K562 (cell line): ENCODE measurements at regions not wholly inside any gene's neighbourhood (a gene's known extent, or its start where the extent isn't known, plus 50 kb on each side); places are given as distances from the start of the nearest gene placed in this dataset.

Experiments used
- CBFA2T3 ChIP-seq: fragments of 450-650 bp; IDR thresholded peaks from 2 replicates; pipeline ENCODE4 v1.6.1; 2017
- CBX2 ChIP-seq: fragments of 200-600 bp; sonication (generic); IDR thresholded peaks from one replicate; pipeline ENCODE4 v1.6.1; 2012; ENCODE audit warnings: mild to moderate bottlenecking, low read length, inconsistent platforms; ENCODE audit not compliant: insufficient read depth, poor library complexity, severe bottlenecking
- ERF ChIP-seq: fragments of 450-650 bp; formaldehyde crosslinking; IDR thresholded peaks from 2 replicates; pipeline ENCODE4 v1.4.0; 2020; ENCODE audit warnings: mild to moderate bottlenecking, mixed read lengths
- HDAC6 ChIP-seq: IDR thresholded peaks from 2 replicates; pipeline ENCODE4 v1.6.1; 2012; ENCODE audit warnings: low read depth, mild to moderate bottlenecking, control low read depth, inconsistent platforms, low read length, moderate library complexity
- KAT8 ChIP-seq: fragments of 450-650 bp; IDR thresholded peaks from 2 replicates; pipeline ENCODE4 v1.6.1; 2016; ENCODE audit warnings: low read depth, mild to moderate bottlenecking
- MBD1 ChIP-seq: fragments of 250-450 bp; sonication (Bioruptor Pico); IDR thresholded peaks from 2 replicates; pipeline ENCODE4 v1.8.0; 2022; ENCODE audit warnings: inconsistent platforms
- MTA3 ChIP-seq: fragments of 450-650 bp; formaldehyde crosslinking; IDR thresholded peaks from 2 replicates; pipeline ENCODE4 v1.6.1; 2017; ENCODE audit warnings: mild to moderate bottlenecking, borderline replicate concordance
- SREBF2 ChIP-seq: sonication (generic); formaldehyde crosslinking; IDR thresholded peaks from 2 replicates; pipeline ENCODE4 v1.4.0; 2020; ENCODE audit warnings: mild to moderate bottlenecking, missing genetic modification reagents
- ZFP1 ChIP-seq: fragments of 450-650 bp; formaldehyde crosslinking; IDR thresholded peaks from 2 replicates; pipeline ENCODE4 v1.4.0; 2020; ENCODE audit warnings: mild to moderate bottlenecking, mixed read lengths
- ZNF668 ChIP-seq: fragments of 250-450 bp; sonication (Bioruptor Pico); IDR thresholded peaks from 2 replicates; pipeline ENCODE4 v1.8.0; 2022; ENCODE audit warnings: mild to moderate bottlenecking, inconsistent platforms
- ZNF717 ChIP-seq: fragments of 250-450 bp; sonication (Bioruptor Pico); IDR thresholded peaks from 2 replicates; pipeline ENCODE4 v1.5.0; 2021
- ZNF785 ChIP-seq: fragments of 250-450 bp; sonication (Bioruptor Pico); IDR thresholded peaks from 2 replicates; pipeline ENCODE4 v1.4.0; 2020; ENCODE audit warnings: mild to moderate bottlenecking
- TF ChIP-seq, protein P1 (sequence below): fragments of 450-650 bp; formaldehyde crosslinking; IDR thresholded peaks from 2 replicates; pipeline ENCODE4 v1.4.0; 2020; ENCODE audit warnings: mild to moderate bottlenecking, mixed read lengths
- TF ChIP-seq, protein P2 (sequence below): fragments of 200-600 bp; sonication (generic); IDR thresholded peaks from one replicate; pipeline ENCODE4 v1.6.1; 2012; ENCODE audit warnings: mild to moderate bottlenecking, low read depth, low read length, inconsistent platforms

GRCh38 chr5:136511046-136511445 is 145.7 kb upstream of the TRPC7 start (continued):
- TF ChIP-seq ZNF785 (CRISPR knock-in tag) (no peak), SREBF2 (CRISPR knock-in tag) (no peak), CBX2 (no peak), CBFA2T3 (no peak), MTA3 (no peak), MBD1 (CRISPR knock-in tag) (no peak), HDAC6 (no peak), ZNF717 (CRISPR knock-in tag) (no peak), ZFP1 (no peak), ERF (CRISPR knock-in tag) (no peak), KAT8 (no peak), ZNF668 (CRISPR knock-in tag) (no peak)
- TF ChIP-seq, protein P1, sequence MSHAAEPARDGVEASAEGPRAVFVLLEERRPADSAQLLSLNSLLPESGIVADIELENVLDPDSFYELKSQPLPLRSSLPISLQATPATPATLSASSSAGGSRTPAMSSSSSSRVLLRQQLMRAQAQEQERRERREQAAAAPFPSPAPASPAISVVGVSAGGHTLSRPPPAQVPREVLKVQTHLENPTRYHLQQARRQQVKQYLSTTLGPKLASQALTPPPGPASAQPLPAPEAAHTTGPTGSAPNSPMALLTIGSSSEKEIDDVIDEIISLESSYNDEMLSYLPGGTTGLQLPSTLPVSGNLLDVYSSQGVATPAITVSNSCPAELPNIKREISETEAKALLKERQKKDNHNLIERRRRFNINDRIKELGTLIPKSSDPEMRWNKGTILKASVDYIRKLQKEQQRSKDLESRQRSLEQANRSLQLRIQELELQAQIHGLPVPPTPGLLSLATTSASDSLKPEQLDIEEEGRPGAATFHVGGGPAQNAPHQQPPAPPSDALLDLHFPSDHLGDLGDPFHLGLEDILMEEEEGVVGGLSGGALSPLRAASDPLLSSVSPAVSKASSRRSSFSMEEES, result no peak
- TF ChIP-seq, protein P2, sequence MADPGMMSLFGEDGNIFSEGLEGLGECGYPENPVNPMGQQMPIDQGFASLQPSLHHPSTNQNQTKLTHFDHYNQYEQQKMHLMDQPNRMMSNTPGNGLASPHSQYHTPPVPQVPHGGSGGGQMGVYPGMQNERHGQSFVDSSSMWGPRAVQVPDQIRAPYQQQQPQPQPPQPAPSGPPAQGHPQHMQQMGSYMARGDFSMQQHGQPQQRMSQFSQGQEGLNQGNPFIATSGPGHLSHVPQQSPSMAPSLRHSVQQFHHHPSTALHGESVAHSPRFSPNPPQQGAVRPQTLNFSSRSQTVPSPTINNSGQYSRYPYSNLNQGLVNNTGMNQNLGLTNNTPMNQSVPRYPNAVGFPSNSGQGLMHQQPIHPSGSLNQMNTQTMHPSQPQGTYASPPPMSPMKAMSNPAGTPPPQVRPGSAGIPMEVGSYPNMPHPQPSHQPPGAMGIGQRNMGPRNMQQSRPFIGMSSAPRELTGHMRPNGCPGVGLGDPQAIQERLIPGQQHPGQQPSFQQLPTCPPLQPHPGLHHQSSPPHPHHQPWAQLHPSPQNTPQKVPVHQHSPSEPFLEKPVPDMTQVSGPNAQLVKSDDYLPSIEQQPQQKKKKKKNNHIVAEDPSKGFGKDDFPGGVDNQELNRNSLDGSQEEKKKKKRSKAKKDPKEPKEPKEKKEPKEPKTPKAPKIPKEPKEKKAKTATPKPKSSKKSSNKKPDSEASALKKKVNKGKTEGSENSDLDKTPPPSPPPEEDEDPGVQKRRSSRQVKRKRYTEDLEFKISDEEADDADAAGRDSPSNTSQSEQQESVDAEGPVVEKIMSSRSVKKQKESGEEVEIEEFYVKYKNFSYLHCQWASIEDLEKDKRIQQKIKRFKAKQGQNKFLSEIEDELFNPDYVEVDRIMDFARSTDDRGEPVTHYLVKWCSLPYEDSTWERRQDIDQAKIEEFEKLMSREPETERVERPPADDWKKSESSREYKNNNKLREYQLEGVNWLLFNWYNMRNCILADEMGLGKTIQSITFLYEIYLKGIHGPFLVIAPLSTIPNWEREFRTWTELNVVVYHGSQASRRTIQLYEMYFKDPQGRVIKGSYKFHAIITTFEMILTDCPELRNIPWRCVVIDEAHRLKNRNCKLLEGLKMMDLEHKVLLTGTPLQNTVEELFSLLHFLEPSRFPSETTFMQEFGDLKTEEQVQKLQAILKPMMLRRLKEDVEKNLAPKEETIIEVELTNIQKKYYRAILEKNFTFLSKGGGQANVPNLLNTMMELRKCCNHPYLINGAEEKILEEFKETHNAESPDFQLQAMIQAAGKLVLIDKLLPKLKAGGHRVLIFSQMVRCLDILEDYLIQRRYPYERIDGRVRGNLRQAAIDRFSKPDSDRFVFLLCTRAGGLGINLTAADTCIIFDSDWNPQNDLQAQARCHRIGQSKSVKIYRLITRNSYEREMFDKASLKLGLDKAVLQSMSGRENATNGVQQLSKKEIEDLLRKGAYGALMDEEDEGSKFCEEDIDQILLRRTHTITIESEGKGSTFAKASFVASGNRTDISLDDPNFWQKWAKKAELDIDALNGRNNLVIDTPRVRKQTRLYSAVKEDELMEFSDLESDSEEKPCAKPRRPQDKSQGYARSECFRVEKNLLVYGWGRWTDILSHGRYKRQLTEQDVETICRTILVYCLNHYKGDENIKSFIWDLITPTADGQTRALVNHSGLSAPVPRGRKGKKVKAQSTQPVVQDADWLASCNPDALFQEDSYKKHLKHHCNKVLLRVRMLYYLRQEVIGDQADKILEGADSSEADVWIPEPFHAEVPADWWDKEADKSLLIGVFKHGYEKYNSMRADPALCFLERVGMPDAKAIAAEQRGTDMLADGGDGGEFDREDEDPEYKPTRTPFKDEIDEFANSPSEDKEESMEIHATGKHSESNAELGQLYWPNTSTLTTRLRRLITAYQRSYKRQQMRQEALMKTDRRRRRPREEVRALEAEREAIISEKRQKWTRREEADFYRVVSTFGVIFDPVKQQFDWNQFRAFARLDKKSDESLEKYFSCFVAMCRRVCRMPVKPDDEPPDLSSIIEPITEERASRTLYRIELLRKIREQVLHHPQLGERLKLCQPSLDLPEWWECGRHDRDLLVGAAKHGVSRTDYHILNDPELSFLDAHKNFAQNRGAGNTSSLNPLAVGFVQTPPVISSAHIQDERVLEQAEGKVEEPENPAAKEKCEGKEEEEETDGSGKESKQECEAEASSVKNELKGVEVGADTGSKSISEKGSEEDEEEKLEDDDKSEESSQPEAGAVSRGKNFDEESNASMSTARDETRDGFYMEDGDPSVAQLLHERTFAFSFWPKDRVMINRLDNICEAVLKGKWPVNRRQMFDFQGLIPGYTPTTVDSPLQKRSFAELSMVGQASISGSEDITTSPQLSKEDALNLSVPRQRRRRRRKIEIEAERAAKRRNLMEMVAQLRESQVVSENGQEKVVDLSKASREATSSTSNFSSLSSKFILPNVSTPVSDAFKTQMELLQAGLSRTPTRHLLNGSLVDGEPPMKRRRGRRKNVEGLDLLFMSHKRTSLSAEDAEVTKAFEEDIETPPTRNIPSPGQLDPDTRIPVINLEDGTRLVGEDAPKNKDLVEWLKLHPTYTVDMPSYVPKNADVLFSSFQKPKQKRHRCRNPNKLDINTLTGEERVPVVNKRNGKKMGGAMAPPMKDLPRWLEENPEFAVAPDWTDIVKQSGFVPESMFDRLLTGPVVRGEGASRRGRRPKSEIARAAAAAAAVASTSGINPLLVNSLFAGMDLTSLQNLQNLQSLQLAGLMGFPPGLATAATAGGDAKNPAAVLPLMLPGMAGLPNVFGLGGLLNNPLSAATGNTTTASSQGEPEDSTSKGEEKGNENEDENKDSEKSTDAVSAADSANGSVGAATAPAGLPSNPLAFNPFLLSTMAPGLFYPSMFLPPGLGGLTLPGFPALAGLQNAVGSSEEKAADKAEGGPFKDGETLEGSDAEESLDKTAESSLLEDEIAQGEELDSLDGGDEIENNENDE, result no peak
